ENCODE measurements at regions not wholly inside any gene's neighbourhood (a gene's known extent, or its start where the extent isn't known, plus 50 kb on each side); places are given as distances from the start of the nearest gene placed in this dataset.

DNA sequence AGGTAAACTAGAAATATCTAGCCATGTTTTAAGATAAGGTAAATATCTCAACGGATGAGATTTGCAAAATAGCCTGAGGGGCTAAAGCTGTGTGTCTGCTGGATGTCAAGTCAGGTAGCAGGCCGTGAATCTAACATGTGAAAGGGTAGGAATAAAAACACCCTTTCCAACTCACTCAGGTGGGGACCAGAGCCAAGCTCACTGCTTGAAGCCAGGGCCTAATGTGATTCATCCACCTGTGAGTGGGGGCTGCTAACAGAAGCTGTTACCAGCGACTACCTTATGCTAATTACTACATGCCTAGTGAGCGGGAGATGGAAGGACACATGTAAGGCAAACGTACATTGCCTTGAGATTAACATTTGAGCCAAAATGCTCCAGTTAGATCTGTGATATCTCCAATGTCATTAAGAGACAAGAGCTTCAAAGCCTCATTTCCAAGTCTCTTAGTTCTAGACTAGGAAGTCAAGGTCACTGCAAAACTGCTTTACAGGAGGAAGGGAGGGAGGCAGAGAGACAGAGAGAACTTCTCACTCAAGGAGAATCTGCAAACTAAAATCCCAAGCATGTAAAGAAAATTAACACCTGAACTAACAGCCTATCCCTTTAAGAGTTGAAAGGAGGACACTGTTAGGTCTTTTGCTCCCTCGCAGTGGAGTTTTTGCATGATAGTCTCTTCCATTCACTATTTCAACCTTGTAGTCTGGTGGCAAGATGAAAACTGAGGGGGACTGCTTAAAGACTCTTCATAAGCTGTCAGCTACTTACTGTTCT lies 141.6 kb upstream of the RPS23 start:
- DNase-seq (ENCODE audit: low spot score): no peak
- H3K4me2 ChIP-seq (ENCODE audit: low read length): no peak overlapping the region
- CTCF ChIA-PET (ENCODE audit: unreplicated experiment): interaction anchor here (0.6 kb wide), 1 partner anchor 71 kb away, joined by 3 read pairs; no protein-coding TSS in a partner anchor
- no peaks in the 10 kb centered on the region for H3K9me2 ChIP-seq (ENCODE audit: insufficient read depth, low read length)
- POLR2A ChIA-PET: interaction anchor here (0.5 kb wide), 1 partner anchor 404 kb away, joined by 3 read pairs; no protein-coding TSS in a partner anchor
- intact Hi-C loops (cut with micrococcal nuclease; ENCODE audit: unreplicated experiment): no loop called here
- H4K20me1 ChIP-seq (ENCODE audit: insufficient read depth, low read length): no peaks in the 10 kb centered on the region
- no peak overlapping the region for H2AFZ ChIP-seq (ENCODE audit: low read length)
- H3K79me2 ChIP-seq (ENCODE audit: insufficient read depth, low read depth, low read length): no peaks in the 10 kb centered on the region
- no TSS peak for BruUV-seq (replicated peaks)
- no peak for TF ChIP-seq EZH2phosphoT487 (IDR thresholded peaks at IDR 0.05; ENCODE audit: borderline replicate concordance, low read depth, low read length)
- TF ChIP-seq, protein P1, sequence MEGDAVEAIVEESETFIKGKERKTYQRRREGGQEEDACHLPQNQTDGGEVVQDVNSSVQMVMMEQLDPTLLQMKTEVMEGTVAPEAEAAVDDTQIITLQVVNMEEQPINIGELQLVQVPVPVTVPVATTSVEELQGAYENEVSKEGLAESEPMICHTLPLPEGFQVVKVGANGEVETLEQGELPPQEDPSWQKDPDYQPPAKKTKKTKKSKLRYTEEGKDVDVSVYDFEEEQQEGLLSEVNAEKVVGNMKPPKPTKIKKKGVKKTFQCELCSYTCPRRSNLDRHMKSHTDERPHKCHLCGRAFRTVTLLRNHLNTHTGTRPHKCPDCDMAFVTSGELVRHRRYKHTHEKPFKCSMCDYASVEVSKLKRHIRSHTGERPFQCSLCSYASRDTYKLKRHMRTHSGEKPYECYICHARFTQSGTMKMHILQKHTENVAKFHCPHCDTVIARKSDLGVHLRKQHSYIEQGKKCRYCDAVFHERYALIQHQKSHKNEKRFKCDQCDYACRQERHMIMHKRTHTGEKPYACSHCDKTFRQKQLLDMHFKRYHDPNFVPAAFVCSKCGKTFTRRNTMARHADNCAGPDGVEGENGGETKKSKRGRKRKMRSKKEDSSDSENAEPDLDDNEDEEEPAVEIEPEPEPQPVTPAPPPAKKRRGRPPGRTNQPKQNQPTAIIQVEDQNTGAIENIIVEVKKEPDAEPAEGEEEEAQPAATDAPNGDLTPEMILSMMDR (conservative IDR thresholded peaks at IDR 0.05; ENCODE audit: low read length): no peak
- H3K36me3 ChIP-seq (ENCODE audit: insufficient read depth, low read length): no peaks in the 10 kb centered on the region
- no peaks in the 10 kb centered on the region for H3K4me1 ChIP-seq (ENCODE audit: insufficient read depth, low read length, poor library complexity, severe bottlenecking)
- no peak overlapping the region for H3K4me3 ChIP-seq (ENCODE audit: low read depth, low read length, poor library complexity, severe bottlenecking)
- no peak overlapping the region for H3K27ac ChIP-seq (ENCODE audit: low read depth, low read length, poor library complexity, severe bottlenecking)
- no peaks in the 10 kb centered on the region for H3K9me3 ChIP-seq (ENCODE audit: low read length)

DNA sequence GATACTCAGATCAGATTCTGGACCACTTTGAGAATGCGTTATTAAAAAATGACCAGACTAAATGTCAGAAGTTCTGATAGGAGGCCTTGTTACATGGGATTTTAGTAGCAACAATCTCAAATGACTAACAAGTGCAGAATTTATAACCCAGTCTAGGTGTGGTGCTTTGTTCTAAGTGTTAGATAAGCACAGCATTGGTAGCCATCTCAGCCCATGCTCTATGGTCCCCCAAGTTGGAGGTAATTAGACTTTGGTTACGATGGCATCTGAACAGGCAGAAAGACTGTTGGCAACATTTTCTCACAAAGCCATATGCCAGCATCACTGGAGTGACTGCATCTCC lies 140.4 kb upstream of the RPS23 start:
- BruUV-seq (replicated peaks): no TSS peak
- Histone ChIP-seq H4K20me1 (ENCODE audit: insufficient read depth, low read length) (no peaks in the 10 kb centered on the region), H3K4me1 (ENCODE audit: insufficient read depth, low read length, poor library complexity, severe bottlenecking) (no peaks in the 10 kb centered on the region), H3K9me2 (ENCODE audit: insufficient read depth, low read length) (no peaks in the 10 kb centered on the region), H3K79me2 (ENCODE audit: insufficient read depth, low read depth, low read length) (no peaks in the 10 kb centered on the region), H2AFZ (ENCODE audit: low read length) (no peak overlapping the region), H3K4me2 (ENCODE audit: low read length) (no peak overlapping the region), H3K36me3 (ENCODE audit: insufficient read depth, low read length) (no peaks in the 10 kb centered on the region), H3K27ac (ENCODE audit: low read depth, low read length, poor library complexity, severe bottlenecking) (no peak overlapping the region), H3K9me3 (ENCODE audit: low read length) (no peaks in the 10 kb centered on the region), H3K4me3 (ENCODE audit: low read depth, low read length, poor library complexity, severe bottlenecking) (no peak overlapping the region)
- intact Hi-C loops (cut with micrococcal nuclease; ENCODE audit: unreplicated experiment): no loop called here
- DNase-seq (ENCODE audit: low spot score): no peak
- ChIA-PET CTCF (ENCODE audit: unreplicated experiment) (no interaction called here), POLR2A (no interaction called here)
- TF ChIP-seq EZH2phosphoT487 (IDR thresholded peaks at IDR 0.05; ENCODE audit: borderline replicate concordance, low read depth, low read length): no peak
- TF ChIP-seq, protein P1 (conservative IDR thresholded peaks at IDR 0.05; ENCODE audit: low read length): no peak

DNA sequence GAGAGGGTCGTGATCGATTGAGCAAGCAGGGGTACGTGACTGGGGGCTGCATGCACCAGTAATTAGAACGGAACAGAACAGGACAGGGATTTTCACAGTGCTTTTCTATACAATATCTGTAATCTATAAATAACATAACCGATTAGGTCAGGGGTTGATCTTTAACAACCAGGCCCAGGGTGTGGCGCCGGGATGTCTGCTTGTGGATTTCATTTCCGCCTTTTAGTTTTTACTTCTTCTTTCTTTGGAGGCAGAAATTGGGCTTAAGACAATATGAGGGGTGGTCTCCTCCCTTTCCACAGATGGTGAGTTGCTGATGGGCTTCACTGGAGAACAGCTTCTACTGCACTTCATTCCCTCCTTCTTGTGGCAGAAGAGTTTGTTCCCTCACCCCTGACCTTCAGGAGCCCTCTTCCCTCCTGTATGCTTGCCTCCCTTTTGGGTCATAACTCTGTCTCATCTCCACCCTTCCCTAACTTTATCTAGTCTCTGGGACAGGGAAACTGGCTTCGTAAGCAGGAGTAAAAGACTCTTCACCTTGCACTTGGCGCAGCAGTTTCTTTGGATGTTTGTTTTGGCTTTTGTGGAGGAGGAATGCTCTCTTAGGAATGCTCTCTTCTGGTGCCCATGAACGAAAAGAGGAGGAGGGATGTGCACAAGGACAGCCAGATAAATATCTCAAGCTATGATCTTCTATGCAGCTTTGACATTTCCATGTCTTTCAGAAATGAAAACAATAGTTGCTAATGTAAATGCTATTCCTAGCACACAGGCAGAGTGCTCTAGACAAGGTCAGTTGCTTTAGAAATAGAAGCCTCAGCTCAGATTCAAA lies 139.8 kb upstream of the RPS23 start:
- DNase-seq (ENCODE audit: low spot score): no peak
- TF ChIP-seq EZH2phosphoT487 (IDR thresholded peaks at IDR 0.05; ENCODE audit: borderline replicate concordance, low read depth, low read length): no peak
- TF ChIP-seq, protein P1 (conservative IDR thresholded peaks at IDR 0.05; ENCODE audit: low read length): no peak
- CTCF ChIA-PET (ENCODE audit: unreplicated experiment): no interaction called here
- H3K27ac ChIP-seq (ENCODE audit: low read depth, low read length, poor library complexity, severe bottlenecking): no peak overlapping the region
- H3K4me2 ChIP-seq (ENCODE audit: low read length): no peak overlapping the region
- H3K9me3 ChIP-seq (ENCODE audit: low read length): no peaks in the 10 kb centered on the region
- POLR2A ChIA-PET: no interaction called here
- H3K36me3 ChIP-seq (ENCODE audit: insufficient read depth, low read length): no peaks in the 10 kb centered on the region
- BruUV-seq (replicated peaks): no TSS peak
- H3K4me1 ChIP-seq (ENCODE audit: insufficient read depth, low read length, poor library complexity, severe bottlenecking): no peaks in the 10 kb centered on the region
- no peaks in the 10 kb centered on the region for H4K20me1 ChIP-seq (ENCODE audit: insufficient read depth, low read length)
- no peak overlapping the region for H2AFZ ChIP-seq (ENCODE audit: low read length)
- H3K4me3 ChIP-seq (ENCODE audit: low read depth, low read length, poor library complexity, severe bottlenecking): no peak overlapping the region
- H3K79me2 ChIP-seq (ENCODE audit: insufficient read depth, low read depth, low read length): no peaks in the 10 kb centered on the region
- intact Hi-C loops (cut with micrococcal nuclease; ENCODE audit: unreplicated experiment): no loop called here
- no peaks in the 10 kb centered on the region for H3K9me2 ChIP-seq (ENCODE audit: insufficient read depth, low read length)
